Hematopoietic multipotent progenitor cell (in vitro differentiated cells): ENCODE measurements at regions not wholly inside any gene's neighbourhood (a gene's known extent, or its start where the extent isn't known, plus 50 kb on each side); places are given as distances from the start of the nearest gene placed in this dataset.

ENCODE experiments used
- DNase-seq, 3 donors: peaks; one replicate each; pipeline ENCODE4 v3.0.0-alpha.2; 2011 to 2015; ENCODE audit warnings: low read depth in 2 of 3, low spot score in 2 of 3

DNA sequence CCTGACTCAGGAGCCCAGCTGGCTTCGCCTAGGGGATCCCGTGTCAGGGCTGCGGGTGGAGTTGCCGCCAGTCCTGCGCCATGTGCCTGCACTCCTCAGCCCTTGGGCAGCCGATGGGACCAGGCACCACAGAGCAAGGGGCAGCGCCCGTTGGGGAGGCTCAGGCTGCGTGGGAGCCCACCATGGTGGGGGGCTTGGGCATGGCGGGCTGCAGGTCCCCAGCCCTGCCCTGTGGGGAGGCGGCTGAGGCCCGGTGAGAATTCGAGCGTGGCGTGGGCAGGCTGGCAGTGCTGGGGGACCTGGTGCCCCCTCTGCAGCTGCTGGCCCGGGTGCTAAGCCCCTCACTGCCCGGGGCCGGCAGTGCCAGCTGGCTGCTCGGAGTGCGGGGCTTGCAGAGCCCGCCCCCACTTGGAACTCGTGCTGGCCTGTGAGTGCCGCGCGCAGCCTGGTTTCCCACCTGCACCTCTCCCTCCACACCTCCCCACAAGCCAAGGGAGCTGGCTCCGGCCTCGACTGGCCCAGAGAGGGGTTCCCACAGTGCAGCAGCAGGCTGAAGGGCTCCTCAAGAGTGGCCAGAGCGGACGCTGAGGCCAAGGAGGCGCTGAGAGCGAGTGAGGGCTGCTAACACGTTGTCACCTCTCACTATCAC is 135.1 kb upstream of the SEL1L start:
- no peak for DNase-seq

DNA sequence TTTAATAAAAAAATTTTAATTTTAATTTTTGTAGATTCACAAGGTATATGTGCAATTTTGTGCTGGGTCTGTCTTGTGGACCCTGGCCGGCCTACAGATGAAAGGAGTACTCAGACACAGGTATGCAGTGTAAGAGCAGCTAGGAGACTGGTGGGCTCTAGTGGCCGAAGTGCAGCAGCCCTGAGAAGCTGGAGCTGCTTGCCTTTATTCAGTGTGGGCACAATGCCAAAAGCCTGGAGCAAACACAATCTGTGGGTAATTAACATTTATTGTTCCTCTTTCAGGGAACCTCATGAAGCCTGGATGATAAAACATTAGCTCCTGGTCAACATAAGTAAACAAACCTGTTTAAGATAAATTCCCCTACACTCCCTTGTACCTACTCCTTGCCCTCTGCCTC is 135.7 kb upstream of the SEL1L start:
- no peak for DNase-seq

DNA sequence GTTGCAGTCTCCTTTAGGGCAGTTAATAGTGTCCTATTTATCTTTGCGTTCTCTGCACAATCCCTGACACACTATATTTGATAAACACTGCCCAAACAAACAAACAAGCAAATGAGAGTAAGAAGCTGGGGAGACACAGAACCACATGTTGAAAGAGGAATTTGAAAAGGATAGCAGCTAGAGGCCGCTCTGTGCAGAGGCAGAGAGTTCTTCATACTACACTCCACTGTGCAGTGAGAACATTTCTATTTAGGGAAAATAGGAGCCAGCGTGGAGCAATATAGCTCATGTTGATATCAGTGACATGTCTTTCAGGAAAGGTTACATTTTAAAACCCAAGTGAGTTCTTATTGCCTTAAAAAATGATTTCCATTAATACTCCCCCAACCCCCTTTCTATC is 140.3 kb upstream of the SEL1L start:
- DNase-seq: no peak

DNA sequence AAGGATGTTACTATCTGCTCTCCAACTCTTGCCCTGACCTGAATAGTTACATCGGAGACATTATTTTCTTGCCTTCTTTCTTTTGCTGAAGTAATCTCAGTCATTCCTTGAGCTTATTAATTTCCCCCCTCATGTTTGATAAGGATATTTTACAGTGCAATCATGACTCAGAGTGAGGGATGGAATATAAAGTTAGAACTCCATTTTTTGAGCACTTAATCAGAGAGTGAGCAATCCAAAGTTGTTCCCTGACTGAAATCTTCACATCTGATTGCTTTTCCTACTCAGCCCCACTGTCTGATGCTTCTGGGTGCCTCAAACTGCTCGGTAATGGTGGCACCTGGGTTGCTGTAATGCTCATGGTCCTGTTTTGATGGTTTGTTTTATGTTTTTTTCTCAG is 142.7 kb upstream of the SEL1L start:
- no peak for DNase-seq

DNA sequence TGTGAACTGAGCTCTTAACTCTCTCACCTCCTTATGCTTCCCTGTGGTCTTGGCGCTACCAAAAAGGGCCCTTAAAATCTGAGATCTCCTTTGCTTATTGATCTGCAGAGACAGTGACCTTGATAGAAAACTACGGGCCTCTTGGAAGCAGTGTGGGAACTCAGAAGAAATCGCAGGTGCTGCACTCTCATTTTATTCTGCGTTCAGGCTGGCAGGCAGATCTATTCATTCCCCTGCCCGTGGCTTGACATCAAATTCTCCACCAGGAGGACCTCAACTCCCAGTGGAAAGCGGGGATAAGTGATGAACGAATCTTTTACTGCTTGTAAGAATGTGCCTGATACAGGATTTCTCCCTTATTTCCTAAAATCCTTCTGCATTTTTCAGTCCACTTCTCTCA is 143.2 kb upstream of the SEL1L start:
- no peak for DNase-seq

DNA sequence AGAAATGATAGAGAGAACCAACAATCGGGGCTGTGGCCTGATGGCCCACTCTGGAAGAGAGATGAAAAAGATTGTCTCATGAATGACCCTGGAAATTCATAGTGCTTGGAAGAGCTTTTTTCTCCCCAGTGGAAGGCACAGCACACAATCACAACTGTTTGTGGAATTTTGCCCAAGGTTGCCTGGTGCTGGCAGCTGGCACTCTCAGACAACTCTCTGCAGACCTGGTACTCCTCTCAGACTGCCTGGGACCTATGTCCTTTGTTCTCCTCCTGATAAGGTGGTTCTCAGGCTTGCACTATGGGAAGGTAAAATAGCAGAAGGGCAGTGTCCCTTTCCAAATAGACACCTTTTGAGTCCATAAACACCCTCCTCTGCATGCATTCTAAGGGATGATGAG is 144.1 kb upstream of the SEL1L start:
- DNase-seq: no peak

DNA sequence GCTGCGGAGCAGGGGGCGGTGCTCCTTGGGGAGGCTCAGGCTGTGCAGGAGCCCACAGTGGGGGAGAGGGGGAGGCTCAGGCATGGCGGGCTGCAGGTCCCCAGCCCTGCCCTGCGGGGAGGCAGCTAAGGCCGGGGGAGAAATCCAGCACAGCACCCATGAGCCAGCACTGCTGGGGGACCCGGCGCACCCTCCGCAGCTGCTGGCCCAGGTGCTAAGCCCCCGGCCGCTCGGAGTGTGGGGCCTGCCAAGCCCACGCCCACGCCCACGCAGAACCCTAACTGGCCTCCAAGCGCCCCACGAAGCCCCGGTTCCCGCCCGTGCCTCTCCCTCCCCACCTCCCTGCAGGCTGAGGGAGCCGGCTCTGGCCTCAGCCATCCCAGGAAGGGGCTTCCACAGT is 145.6 kb upstream of the SEL1L start:
- DNase-seq: no peak

DNA sequence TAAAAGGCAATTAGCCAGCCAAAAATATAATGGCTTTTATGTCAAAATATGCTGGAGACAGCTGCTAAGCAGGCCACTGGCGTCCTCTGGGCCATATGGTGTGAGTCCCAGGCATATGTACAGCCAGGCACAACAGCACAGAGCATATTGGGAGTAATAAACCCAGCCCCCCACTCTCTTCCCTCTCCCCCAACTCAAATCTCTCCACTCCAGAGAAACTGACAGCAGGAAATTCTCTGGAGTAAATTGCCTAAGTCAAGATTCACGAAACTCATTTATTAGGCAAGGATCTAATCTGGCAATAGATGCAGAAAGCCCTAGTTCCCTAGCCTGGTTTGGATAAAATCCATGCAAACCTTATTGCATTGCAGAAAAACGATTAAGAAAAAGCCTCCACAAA is 147.9 kb upstream of the SEL1L start:
- DNase-seq: no peak

DNA sequence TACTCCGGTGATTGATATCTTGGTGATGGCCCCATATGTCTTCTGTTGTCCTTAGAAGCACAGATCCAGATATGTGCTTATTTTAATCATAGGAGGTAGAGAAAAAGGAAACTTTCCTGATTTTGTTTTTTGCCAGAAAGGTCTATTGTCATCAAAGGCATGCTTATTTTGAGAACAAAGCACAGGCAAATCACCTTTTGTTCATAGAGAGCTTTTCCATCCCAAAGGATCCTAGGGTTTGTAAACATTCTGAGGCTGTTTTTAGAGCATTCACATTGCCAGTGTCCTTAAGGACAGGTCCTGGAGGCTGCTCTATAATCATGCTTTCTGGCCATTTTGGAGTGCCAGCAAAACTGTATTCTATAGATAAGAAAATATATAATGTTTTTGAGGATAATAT is 148.5 kb upstream of the SEL1L start:
- no peak for DNase-seq

DNA sequence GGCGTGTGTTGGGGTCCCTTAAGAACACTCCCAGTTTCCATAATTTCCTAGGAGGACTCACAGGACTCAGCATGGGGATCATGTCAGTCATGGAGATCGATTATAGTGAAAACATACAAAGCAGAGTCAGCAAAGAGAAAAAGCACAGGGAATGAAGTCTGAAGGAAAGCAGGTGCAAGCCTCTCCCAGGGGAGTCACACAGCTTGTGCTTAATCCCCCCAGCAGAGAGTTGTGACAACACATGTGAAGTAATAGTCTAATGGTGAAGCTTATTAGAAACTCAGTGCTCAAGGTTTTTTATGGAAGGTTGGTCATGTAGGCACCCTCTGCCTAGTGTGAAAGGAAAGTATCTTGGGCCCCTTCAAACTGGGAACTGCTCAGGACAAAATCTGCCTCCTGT is 149.0 kb upstream of the SEL1L start:
- DNase-seq: no peak

DNA sequence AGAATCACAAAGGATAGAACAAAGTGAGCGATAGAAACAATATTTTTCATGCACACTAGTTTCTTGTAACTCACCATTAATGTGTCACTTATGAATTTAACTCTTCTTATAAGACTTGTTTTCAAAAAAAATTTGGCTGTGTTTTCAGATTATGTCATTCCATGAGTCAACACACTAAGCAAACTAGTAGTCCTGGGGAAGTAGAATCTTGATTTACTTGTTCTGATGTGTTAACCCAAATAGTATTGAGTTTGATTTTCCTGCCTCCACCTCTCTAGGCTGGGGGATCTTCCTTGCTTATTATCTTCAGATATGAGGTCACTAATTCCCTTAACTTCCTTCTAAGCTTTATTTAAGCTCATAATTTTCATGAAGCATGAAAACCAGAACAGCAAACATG is 151.0 kb upstream of the SEL1L start:
- DNase-seq: no peak

DNA sequence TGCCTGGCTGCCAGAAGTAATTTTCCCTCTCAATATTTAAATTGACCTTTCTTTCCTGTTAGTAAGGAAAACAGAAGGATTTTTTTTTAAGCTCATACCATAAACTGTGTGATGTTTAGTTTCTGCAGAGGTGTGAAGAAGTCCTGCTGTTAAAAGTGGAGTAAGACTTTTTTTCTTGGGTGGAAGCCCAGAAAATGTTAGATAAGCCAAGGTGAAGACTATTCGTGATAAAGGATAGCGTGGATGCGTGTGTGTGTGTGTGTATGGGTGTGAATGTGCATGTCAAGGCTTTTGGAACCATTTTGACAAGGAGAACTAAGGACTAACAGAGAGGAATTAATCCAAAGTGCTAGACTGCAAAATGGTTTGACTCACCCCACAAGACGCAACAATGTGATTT is 152.9 kb upstream of the SEL1L start:
- DNase-seq: no peak

DNA sequence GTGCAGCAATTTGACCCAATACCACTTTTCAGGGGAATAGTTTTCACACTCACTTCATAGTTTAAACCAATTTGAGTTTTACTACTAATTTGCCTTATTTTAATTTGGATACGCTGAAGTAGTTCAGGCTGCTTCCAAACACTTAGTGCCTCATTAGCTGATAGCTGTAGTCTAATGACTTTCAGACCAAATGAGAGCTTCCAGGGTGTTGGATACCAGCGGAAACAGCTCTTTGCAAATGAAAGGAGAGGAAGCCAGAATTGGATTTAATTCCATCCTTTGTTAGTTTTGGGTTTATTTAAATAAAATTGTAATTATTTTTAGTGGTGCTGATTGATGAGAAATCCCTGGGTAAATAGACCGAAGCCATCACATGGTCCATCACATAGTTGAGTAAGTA is 158.3 kb upstream of the SEL1L start:
- DNase-seq: no peak

DNA sequence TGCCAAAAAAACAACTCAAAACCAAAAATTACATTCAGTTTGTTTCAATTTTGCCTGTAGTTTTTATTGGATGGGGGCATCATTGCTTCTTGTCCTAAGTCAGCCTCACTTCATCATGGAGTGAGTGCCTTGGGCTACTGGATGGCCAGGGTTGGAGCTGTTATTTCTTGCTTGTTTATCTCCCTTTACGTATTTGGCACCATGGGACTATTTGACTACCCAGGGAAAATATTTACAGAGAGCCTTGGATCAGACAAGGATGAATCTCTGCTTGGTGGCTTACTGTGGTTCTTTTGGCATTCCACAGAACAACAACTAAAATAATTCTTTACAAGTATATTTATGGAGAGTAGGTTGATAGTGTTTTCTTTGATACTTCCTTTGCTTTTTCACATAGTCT is 160.8 kb upstream of the SEL1L start:
- DNase-seq: no peak

DNA sequence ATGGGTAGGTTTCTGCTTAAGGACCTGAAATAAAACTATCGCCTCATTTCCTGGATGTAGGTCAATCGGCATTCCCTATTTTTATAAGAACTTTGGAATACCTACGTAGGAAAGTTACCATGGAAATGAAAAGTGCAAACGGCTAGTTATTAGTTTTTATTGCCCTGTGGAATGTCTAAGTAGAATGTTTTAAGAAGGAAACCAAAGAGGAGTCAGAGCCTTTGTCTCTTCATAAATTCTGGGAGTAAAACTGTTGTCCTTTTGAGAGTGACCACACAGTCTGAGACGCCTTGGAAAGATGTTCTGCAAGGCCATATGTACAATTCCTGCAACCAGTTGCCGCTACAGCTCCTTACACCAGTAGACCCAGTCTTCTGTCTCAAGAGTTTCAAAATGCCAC is 176.0 kb upstream of the SEL1L start:
- no peak for DNase-seq

DNA sequence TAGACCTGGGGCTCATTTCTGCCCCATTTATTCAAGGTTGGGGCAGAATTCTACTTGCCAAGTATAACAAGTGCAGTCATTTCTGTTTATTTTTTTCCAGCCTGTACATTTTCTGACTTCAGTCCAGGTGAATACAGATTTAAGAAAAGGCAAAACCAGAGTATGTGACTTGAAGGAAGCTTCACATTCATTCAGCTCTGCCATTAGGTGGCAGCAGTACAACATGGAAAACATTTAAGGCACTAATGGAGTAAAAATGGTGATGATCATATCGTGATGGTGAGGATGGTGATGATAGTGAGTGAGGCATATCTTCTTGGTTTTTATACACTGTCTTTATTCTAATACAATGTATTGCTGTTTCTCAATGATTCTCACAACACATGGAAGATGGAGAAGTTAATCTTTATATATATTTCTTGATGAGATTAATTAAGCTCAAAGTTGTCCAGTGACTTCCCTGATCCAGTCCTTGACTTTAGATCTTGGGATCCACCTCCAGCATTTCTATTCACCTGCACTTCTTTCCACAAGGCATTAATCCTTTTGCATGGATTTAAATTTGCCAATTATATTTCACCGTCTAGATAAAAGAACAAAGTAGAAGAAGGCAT is 176.7 kb upstream of the SEL1L start:
- peak in 2 of 3 donors; percentile 36 to 70 for DNase-seq

DNA sequence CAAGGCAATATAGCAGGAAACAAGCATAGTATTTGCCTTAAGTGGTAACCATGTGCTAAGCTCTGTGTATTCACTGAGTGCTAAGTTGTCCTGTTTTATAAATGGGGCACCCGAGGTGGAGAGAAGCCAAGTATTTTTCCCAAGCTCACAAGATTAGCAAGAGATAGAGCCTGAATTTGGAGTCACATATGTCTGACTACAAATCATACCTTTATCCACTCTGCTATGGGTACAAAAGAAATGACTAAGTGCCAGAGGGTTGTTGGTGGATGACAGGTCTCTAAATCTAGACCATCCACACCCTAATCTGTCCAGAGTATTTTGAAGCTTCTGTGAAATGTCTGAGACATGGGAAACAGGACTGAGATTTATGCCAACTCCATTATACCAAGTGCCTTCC is 182.1 kb upstream of the SEL1L start:
- no peak for DNase-seq

DNA sequence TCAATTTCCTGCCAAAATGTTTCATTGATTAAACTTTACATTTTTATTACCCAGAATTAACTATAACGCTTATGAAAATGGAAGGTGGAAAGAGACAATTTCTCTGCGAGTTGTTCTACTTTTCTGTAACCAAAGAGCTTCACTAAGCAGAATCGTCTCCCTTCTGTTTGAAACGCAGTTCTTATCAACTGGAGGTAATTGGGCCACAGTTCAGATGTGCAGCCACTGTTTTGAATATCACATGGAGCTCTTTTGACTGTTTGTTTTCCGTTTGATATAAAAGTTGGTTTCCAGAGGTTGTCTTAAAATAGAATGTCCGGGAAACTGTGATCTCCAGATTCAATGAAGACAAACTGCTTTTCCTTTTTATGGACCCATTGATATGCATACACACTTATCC is 183.3 kb upstream of the SEL1L start:
- DNase-seq: no peak

DNA sequence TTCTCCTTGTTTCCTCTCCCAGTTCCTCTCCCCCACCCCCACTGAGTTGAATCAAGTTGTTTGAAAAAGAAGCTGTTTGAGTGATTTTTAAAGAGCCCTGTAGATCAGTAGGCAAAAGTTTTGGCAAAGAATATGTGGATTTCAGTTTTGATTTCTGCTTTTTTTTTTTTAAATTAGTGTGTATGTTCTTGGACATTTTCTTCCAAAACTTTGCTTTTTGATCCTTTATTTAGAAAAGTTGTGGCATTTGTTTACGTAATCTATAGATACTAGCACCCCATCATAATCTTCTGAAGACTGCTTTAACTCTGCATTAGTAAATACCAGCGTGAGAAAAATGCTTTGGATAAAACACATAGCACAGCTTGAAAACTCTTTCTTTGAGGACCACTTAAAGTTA is 190.3 kb upstream of the SEL1L start:
- no peak for DNase-seq

DNA sequence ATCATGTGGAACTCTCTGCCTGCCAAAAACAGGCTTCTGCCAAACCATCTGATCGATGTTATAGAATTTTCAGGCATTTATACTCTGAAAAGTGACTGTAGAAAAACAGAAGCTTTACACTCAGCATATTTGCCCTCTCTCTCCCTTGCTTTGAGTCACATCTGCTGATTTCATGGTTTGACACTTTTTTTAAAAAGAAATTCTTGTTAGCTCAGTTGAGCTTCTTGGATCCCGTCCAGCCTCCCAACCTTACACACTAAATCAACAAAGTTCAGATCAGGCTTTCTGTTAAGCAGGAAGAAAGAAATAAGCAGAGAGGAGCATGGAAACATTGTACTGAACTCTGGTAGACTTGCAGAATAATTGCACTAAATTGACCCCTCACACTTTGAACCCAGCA is 193.6 kb upstream of the SEL1L start:
- peak in 2 of 3 donors; percentile 2 to 49 for DNase-seq

DNA sequence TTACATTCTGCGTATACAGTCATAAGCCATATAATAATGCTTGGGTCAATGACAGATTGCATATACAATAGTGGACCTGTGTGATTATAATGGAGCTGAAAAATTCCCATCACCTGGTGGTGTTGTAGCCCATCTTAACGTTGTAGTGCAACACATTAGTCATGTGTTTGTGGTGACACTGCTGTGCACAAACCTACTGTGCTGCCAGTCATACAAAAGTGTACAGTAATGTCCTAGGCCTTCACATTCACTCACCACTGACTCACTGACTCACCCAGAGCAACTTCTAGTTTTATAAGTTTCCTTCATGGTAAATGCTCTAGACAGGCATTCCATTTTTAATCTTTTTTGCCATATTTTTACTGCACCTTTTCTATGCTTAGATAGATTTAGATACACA is 194.8 kb upstream of the SEL1L start:
- DNase-seq: no peak

DNA sequence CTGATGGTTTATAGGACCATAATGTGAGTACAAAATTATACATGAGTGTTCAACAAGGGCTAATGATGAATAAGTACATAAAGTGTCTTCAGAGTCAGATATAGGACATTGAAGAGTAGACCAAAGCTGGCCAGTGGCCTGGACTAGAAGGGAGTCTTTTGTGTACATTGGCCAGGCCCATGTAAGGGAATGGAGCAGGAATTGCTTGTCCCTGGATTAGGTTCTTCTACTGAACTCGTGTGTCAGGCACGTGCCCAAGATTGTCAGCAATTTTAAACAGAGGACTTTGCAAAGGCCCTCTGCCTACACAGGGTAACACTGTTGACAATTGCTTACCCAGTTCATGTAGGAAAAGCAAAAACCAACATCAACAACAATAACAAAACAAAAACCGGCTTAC is 196.0 kb upstream of the SEL1L start:
- DNase-seq: no peak

DNA sequence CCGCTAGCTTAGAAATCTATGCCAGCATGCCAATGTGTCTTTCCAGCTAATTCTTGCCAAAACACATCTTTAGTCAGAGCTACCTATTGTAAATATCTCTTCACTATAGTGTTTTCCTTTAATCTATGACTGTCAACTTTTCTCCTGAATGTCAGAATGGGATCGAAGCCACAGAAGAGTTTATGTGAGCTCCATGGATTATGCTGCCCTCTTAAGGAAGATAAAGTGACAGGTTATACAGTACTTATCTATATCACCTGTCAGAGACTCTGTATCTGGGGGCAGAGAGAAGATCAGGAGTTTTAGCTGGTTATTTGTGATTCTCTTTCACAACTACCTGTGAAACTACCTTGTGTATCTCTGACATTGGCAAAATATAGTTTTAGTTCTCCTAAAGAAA is 204.3 kb upstream of the SEL1L start:
- no peak for DNase-seq
